Right ventricle myocardium superior (tissue), 1 donor: ENCODE measurements at regions not wholly inside any gene's neighbourhood (a gene's known extent, or its start where the extent isn't known, plus 50 kb on each side); places are given as distances from the start of the nearest gene placed in this dataset.

ENCODE experiments used
- ATAC-seq: fragments of 200-7000 bp; cut with Tn5 transposase; one replicate; pipeline ENCODE4 v1.9.1; 2020; ENCODE audit warnings: mild to moderate bottlenecking; ENCODE audit not compliant: poor library complexity
- DNase-seq: peaks from one replicate; pipeline ENCODE4 v3.0.0-alpha.2; 2020
- intact Hi-C: fragments of 100-400 bp; cut with DNase I; formaldehyde crosslinking; loops from one replicate; pipeline ENCODE4 v1.11.2; 2022
- donor health status: DM: no; HTN: yes; CAD: no; lungs with severe emphysema.

GRCh38 chr5:72569408-72569944, 62.3 kb upstream of the ZNF366 start:
- DNase-seq (no peak), ATAC-seq (no peak)
- intact Hi-C loops, result no loop called here

DNA sequence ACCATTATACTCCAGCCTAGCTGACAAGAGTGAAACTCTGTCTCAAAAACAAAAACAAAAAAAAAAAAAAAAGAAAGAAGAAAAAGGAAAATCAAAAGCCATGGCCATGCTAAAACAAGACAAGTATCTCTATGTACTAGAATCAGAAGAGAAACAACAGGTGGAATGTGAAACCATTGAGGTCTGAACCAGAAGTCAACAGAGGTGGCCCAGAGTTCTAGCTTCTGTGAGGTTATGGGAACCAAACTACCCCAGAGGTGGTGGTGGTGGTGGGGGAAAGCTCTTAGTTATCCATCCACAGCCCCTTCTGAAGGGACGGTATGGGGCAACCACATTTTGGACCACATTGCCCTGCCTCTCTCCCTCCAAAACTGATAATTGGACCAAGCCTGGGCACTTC, 59.5 kb upstream of the ZNF366 start:
- DNase-seq (no peak), ATAC-seq (no peak)
- intact Hi-C loops, result no loop called here

GRCh38 chr5:72565513-72566289, 58.5 kb upstream of the ZNF366 start:
- ATAC-seq, result no peak
- DNase-seq, result no peak
- intact Hi-C loops, result no loop called here

DNA sequence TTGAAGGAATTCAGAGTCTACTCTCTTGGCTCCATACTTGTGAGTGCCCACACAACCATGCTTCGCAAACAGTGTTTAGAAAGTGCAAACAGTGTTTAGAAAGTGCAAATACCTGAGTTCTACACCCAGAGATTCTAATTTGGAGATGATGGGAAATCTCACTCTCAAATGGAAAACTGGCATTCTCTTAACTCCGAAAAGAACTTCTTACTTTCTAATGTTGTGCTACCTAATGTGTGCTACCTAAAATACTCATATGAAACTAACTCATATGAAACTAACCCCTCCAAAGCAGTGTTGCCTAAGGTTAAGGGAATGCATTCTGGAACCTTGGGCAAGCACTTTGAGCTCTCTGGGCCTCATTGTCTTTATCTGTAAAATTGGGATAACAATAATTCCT, 55.5 kb upstream of the ZNF366 start:
- no peak for DNase-seq
- intact Hi-C loops, result no loop called here
- ATAC-seq, result no peak

DNA sequence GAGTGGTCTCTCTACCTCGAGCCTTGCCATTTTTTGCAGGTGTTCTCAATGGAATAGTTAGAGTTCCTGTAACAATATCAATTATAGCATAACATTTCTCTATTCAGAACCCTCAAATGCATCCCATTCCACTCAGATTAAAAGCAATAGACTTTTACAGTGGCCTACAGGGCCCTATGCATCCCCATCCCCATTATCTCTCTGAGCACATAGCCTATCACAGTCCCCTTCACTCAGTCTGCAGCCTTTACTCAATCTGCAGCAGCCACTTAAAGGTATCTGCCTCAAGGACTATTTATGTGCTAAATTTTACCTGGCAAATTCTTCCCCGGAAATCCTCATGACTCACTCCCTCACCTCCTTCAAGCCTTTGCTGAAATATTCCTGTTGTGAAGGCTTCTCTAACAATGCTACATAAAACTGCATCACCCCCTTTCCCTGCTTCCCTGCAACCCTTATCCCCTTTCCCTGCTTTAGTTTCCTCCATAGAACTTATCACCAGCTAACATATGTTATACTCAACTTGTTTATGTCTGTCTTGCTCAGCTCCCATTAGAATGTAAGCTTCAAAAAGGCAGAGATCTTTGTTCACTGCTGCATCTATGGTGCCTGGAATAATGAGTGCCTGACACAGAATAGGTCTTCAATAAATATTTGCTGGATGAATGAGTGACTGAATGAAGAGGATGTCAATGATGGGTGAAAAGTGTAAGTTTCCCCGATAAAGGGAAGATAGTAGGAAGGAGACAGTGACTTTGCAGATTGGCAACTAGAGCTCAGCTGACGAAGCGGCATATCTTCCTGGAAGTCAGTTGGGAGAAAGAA, 54.1 kb upstream of the ZNF366 start:
- DNase-seq, result no peak
- ATAC-seq, result no peak
- intact Hi-C loops, result no loop called here

DNA sequence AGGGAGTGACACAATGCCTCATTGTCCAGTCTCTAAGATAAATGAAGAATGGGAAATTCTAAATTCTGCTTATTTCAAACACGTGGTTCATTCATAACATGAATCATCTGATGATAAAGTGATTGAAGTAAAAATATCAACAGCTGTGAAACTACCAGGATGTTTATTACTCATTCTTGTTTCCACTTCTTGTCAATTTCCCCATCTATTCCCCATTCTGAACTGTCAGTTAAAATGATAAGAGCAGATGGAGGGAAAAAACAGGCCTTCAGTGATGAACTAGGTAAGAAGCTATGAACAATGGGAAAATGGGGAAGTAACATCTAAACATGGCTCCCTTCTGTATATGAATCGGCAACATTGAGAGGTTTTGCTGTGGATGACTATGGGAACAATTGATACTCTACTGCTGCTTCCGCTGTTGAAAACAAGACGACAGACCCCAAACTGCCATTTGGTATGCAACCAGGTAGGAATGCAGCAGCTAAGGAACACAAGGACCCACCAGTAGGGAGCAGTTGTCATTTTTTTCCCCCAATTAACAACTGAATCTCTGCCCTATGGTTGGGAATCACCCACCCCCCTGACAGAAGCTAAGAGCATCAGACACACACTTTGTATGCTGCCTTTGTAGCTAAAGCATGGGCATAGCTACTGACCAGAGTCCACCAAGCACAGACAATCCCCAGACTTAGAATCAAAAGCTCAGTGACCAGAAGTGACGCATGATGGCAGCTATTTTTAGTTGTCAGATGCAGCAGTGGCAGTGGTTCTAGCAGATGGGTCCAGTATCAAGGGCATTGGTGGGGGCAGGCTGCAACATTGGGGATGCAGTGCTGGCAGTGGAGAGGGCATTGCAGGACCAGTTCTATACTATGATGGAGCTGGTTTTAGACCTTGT, 52.9 kb upstream of the ZNF366 start:
- ATAC-seq (peak; percentile 62), DNase-seq (no peak)
- intact Hi-C loops, result no loop called here

DNA sequence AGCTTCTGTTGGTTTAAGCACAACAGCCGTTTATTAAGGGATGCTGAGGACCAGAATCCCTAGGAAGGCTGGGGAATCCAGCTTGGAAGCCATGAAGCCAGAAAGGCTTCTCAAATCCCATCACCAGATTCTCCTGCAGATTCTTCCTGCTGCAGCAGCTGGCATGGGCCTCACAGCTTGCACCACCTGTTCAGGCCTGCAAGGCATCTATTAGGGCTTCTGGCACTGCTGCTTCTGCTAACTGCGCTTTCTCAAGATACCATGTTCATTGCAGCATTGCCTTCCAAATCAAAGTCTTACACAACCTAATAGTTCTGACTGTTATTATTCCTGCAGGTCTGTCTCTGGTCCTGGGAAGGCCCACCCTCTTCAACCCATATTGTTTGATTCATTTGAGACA, 51.2 kb upstream of the ZNF366 start:
- DNase-seq (no peak), ATAC-seq (no peak)
- intact Hi-C loops, result no loop called here

GRCh38 chr5:72558046-72558336, 50.8 kb upstream of the ZNF366 start:
- intact Hi-C loops, result no loop called here
- ATAC-seq, result no peak
- DNase-seq, result no peak

DNA sequence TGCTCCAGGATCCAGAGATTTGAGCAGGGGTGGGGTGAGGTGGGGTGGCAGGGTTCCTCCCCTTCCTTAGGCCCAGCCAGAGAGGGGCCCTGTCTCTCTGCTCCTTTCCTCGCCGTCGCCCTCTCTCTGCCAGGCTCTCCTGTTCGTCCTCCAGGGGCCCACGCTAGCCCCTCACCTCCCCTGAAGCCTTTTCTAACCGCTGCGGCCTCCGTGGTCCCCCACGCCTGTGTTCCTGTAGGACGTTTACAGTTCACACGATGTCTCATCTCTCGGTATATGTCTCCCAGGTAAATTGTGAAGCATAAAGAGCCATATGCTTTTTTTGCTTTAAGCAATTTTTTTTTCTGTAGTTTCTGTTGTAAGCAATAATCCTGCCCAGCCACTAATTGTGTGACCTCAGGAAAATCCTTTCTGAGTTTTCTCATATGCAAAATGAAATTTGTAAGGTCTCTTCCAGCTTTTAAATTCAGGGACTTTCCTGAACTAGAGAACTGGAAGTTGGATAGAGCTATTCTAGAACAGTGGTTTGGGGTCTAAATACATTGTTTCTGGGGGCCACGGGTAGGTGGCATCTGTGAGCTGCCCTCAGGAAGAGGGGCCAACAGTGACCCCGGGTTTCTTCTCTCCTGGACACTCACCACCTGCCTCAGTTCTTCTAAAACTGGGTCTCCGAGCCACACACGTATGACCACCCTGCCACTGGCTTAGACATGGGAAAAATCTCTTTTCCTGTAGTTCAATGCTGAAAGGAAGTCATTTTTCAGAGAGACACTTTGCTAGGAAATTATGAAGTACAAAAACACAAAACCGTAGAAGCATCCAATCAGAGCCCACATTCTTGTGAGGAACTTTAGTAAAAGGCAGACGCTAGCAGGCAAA, 50.2 kb upstream of the ZNF366 start:
- intact Hi-C loops, result no loop called here
- DNase-seq (no peak), ATAC-seq (no peak)
